ENCODE measurements at regions not wholly inside any gene's neighbourhood (a gene's known extent, or its start where the extent isn't known, plus 50 kb on each side); places are given as distances from the start of the nearest gene placed in this dataset.
"Not testable (repeated sequence)": the region's sequence is repeated elsewhere in the genome, so short reads cannot be mapped to it uniquely, and the experiment has no call there.

- H3K9me3 ChIP-seq, result no peaks in the 10 kb centered on the region
- H3K36me3 ChIP-seq, result no peaks in the 10 kb centered on the region
- H3K4me3 ChIP-seq, result no peak overlapping the region
- no peaks in the 10 kb centered on the region for H3K4me1 ChIP-seq
- H3K27ac ChIP-seq, result no peak overlapping the region
- no peaks in the 10 kb centered on the region for H3K27me3 ChIP-seq
- TF ChIP-seq CTCF (IDR thresholded peaks at IDR 0.05), result no peak
- no peak for TF ChIP-seq POLR2AphosphoS5 (IDR thresholded peaks at IDR 0.05)
- no peak for TF ChIP-seq POLR2A (IDR thresholded peaks at IDR 0.05)
- no peak for DNase-seq (ENCODE audit: low spot score in 2 of 2)
- intact Hi-C loops (cut with DNase I; ENCODE audit: low total_unique reads), result no loop called here
Measured at GRCh38 chr2:195106681-195107380, 550.2 kb upstream of the SLC39A10 start.

GRCh38 chr2:195105581-195105980 is 551.4 kb upstream of the SLC39A10 start:
- H3K9me3 ChIP-seq, result no peaks in the 10 kb centered on the region
- H3K36me3 ChIP-seq, result no peaks in the 10 kb centered on the region
- no peaks in the 10 kb centered on the region for H3K27me3 ChIP-seq
- no peak overlapping the region for H3K4me3 ChIP-seq
- no peak for TF ChIP-seq CTCF (IDR thresholded peaks at IDR 0.05)
- TF ChIP-seq POLR2A (IDR thresholded peaks at IDR 0.05), result no peak
- no peak for TF ChIP-seq POLR2AphosphoS5 (IDR thresholded peaks at IDR 0.05)
- H3K27ac ChIP-seq, result no peak overlapping the region
- no peak for DNase-seq (ENCODE audit: low spot score in 2 of 2)
- intact Hi-C loops (cut with DNase I; ENCODE audit: low total_unique reads), result no loop called here
- no peaks in the 10 kb centered on the region for H3K4me1 ChIP-seq

- Histone ChIP-seq H3K27ac (no peak overlapping the region), H3K4me3 (no peak overlapping the region), H3K27me3 (no peaks in the 10 kb centered on the region), H3K9me3 (peaks cover 0 to 14% of the 10 kb centered on the region in 2 donors), H3K36me3 (no peaks in the 10 kb centered on the region), H3K4me1 (no peaks in the 10 kb centered on the region)
- intact Hi-C loops (cut with DNase I; ENCODE audit: low total_unique reads), result no loop called here
- DNase-seq (ENCODE audit: low spot score in 2 of 2), result no peak
- TF ChIP-seq POLR2AphosphoS5 (IDR thresholded peaks at IDR 0.05) (no peak), CTCF (IDR thresholded peaks at IDR 0.05) (no peak), POLR2A (IDR thresholded peaks at IDR 0.05) (no peak)
Measured at GRCh38 chr2:195094330-195094729, 562.7 kb upstream of the SLC39A10 start.

- DNase-seq (ENCODE audit: low spot score in 2 of 2), result no peak
- Histone ChIP-seq H3K4me1 (no peaks in the 10 kb centered on the region), H3K4me3 (no peak overlapping the region), H3K9me3 (peaks cover 0 to 14% of the 10 kb centered on the region in 2 donors), H3K36me3 (no peaks in the 10 kb centered on the region), H3K27ac (no peak overlapping the region), H3K27me3 (no peaks in the 10 kb centered on the region)
- intact Hi-C loops (cut with DNase I; ENCODE audit: low total_unique reads), result no loop called here
- TF ChIP-seq CTCF (IDR thresholded peaks at IDR 0.05), result no peak
- TF ChIP-seq POLR2AphosphoS5 (IDR thresholded peaks at IDR 0.05), result no peak
- no peak for TF ChIP-seq POLR2A (IDR thresholded peaks at IDR 0.05)
Measured at GRCh38 chr2:195092341-195092740, 564.7 kb upstream of the SLC39A10 start.

- H3K4me1 ChIP-seq; H3K9me3 ChIP-seq; DNase-seq (ENCODE audit: low spot score in 2 of 2); intact Hi-C loops (cut with DNase I; ENCODE audit: low total_unique reads); H3K27ac ChIP-seq; H3K27me3 ChIP-seq; H3K4me3 ChIP-seq; H3K36me3 ChIP-seq: not testable (repeated sequence)
Measured at GRCh38 chr2:195072806-195073205, 584.2 kb upstream of the SLC39A10 start.

- DNase-seq (ENCODE audit: low spot score in 2 of 2), result no peak
- Histone ChIP-seq H3K4me1 (no peaks in the 10 kb centered on the region), H3K27me3 (no peaks in the 10 kb centered on the region), H3K4me3 (no peak overlapping the region), H3K27ac (no peak overlapping the region), H3K36me3 (no peaks in the 10 kb centered on the region), H3K9me3 (no peaks in the 10 kb centered on the region)
- TF ChIP-seq POLR2A (IDR thresholded peaks at IDR 0.05) (no peak), CTCF (IDR thresholded peaks at IDR 0.05) (no peak), POLR2AphosphoS5 (IDR thresholded peaks at IDR 0.05) (no peak)
- intact Hi-C loops (cut with DNase I; ENCODE audit: low total_unique reads), result no loop called here
Measured at GRCh38 chr2:195057001-195057400, 600.0 kb upstream of the SLC39A10 start.

All from breast epithelium (tissue), 4 donors.